Type B pancreatic cell (in vitro differentiated cells): ENCODE measurements at regions not wholly inside any gene's neighbourhood (a gene's known extent, or its start where the extent isn't known, plus 50 kb on each side); places are given as distances from the start of the nearest gene placed in this dataset.
A peak's percentile ranks its signal among the peaks of the same experiment; 100 is the strongest.
"Not testable (repeated sequence)": the region's sequence is repeated elsewhere in the genome, so short reads cannot be mapped to it uniquely, and the experiment has no call there.

Source experiments
- DNase-seq: peaks from one replicate; pipeline ENCODE4 v3.0.0; 2021; ENCODE audit warnings: mixed read lengths; ENCODE audit not compliant: unreplicated experiment; ENCODE audit errors: extremely low spot score
- H3K27ac Mint-ChIP-seq: 2 replicates; pipeline ENCODE4 v1.8.0; 2021; ENCODE audit warnings: mild to moderate bottlenecking, mixed read lengths
- H3K27me3 Mint-ChIP-seq: 2 replicates; pipeline ENCODE4 v1.8.0; 2021; ENCODE audit warnings: mixed read lengths
- H3K36me3 Mint-ChIP-seq: 2 replicates; pipeline ENCODE4 v1.8.0; 2021; ENCODE audit warnings: mixed read lengths
- H3K4me1 Mint-ChIP-seq: one replicate; pipeline ENCODE4 v1.8.0; 2021; ENCODE audit warnings: mixed read lengths; ENCODE audit not compliant: unreplicated experiment
- H3K4me3 Mint-ChIP-seq: 2 replicates; pipeline ENCODE4 v1.8.0; 2021; ENCODE audit warnings: mild to moderate bottlenecking, mixed read lengths
- H3K9me3 Mint-ChIP-seq: 2 replicates; pipeline ENCODE4 v1.8.0; 2021; ENCODE audit warnings: mixed read lengths
- CTCF ChIP-seq: fragments of 200-600 bp; sonication (generic); conservative IDR thresholded peaks from 2 replicates; pipeline ENCODE4 v1.5.0; 2021; ENCODE audit warnings: antibody characterized with exemption, mild to moderate bottlenecking

GRCh38 chr16:65574326-65574966 is 452.6 kb upstream of the CDH11 start:
- no peak overlapping the region for H3K4me3 Mint-ChIP-seq
- no peaks in the 10 kb centered on the region for H3K36me3 Mint-ChIP-seq
- peaks cover 29% of the 10 kb centered on the region for H3K27me3 Mint-ChIP-seq
- no peak overlapping the region for H3K27ac Mint-ChIP-seq
- H3K4me1 Mint-ChIP-seq: peaks cover 14% of the 10 kb centered on the region
- no peak for DNase-seq
- no peak for TF ChIP-seq CTCF
- H3K9me3 Mint-ChIP-seq: peaks cover 9% of the 10 kb centered on the region

GRCh38 chr16:65572156-65572555 is 450.3 kb upstream of the CDH11 start:
- Mint-ChIP-seq H3K4me1 (peaks cover 9% of the 10 kb centered on the region), H3K27ac (no peak overlapping the region), H3K4me3 (no peak overlapping the region), H3K27me3 (peaks cover 21% of the 10 kb centered on the region), H3K9me3 (peaks cover 9% of the 10 kb centered on the region), H3K36me3 (no peaks in the 10 kb centered on the region)
- no peak for TF ChIP-seq CTCF
- DNase-seq: no peak

GRCh38 chr16:65570261-65570660 is 448.4 kb upstream of the CDH11 start:
- DNase-seq: no peak
- no peak overlapping the region for H3K4me3 Mint-ChIP-seq
- H3K9me3 Mint-ChIP-seq: peaks cover 9% of the 10 kb centered on the region
- no peak overlapping the region for H3K27ac Mint-ChIP-seq
- no peak for TF ChIP-seq CTCF
- peaks cover 11% of the 10 kb centered on the region for H3K27me3 Mint-ChIP-seq
- no peaks in the 10 kb centered on the region for H3K36me3 Mint-ChIP-seq
- H3K4me1 Mint-ChIP-seq: peaks cover 9% of the 10 kb centered on the region

GRCh38 chr16:65559846-65560245 is 438.0 kb upstream of the CDH11 start:
- no peaks in the 10 kb centered on the region for H3K27me3 Mint-ChIP-seq
- DNase-seq: no peak
- no peak overlapping the region for H3K4me3 Mint-ChIP-seq
- no peak overlapping the region for H3K27ac Mint-ChIP-seq
- H3K9me3 Mint-ChIP-seq: peaks cover 5% of the 10 kb centered on the region
- H3K36me3 Mint-ChIP-seq: peaks cover 8% of the 10 kb centered on the region
- no peak for TF ChIP-seq CTCF
- H3K4me1 Mint-ChIP-seq: no peaks in the 10 kb centered on the region

GRCh38 chr16:65549689-65550088 is 427.8 kb upstream of the CDH11 start:
- H3K4me3 Mint-ChIP-seq, H3K27ac Mint-ChIP-seq, H3K36me3 Mint-ChIP-seq, DNase-seq, H3K9me3 Mint-ChIP-seq: not testable (repeated sequence)
- peaks cover 48% of the 10 kb centered on the region for H3K4me1 Mint-ChIP-seq
- peaks cover 10% of the 10 kb centered on the region for H3K27me3 Mint-ChIP-seq

GRCh38 chr16:65548470-65548869 is 426.6 kb upstream of the CDH11 start:
- no peaks in the 10 kb centered on the region for H3K36me3 Mint-ChIP-seq
- peak overlapping the region; percentile 60 for H3K27ac Mint-ChIP-seq
- H3K9me3 Mint-ChIP-seq: no peaks in the 10 kb centered on the region
- H3K27me3 Mint-ChIP-seq: peaks cover 10% of the 10 kb centered on the region
- DNase-seq: no peak
- peaks cover 48% of the 10 kb centered on the region for H3K4me1 Mint-ChIP-seq
- H3K4me3 Mint-ChIP-seq: peak overlapping the region; percentile 47
- peak; percentile 58 for TF ChIP-seq CTCF
